ENCODE measurements at regions not wholly inside any gene's neighbourhood (a gene's known extent, or its start where the extent isn't known, plus 50 kb on each side); places are given as distances from the start of the nearest gene placed in this dataset.

DNA sequence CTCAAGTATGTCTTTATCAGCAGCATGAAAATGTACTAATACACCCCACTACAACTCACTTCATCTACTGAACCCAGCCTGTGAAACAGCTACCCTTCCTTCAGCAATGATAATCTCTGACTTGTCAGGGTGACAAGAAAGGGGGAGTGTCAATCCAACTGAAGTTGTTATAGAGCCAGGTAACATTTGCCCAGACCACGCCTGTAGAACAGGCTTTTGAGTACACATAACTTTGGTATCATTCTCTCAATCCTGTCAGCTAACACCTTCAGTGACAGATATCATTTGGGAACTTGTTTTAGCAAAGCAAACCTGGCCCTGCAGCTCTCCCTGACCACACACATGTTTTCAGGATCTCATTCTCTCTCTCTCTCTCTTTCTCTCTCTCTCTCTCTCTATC is 592.2 kb downstream of the SMARCA1 start:
- H3K4me3 ChIP-seq (ENCODE audit: low read length in 2 of 2) = no peak overlapping the region
- H3K27me3 ChIP-seq (ENCODE audit: control insufficient read depth in 1 of 2, insufficient read depth in 2 of 2, low read length in 1 of 2) = no peaks in the 10 kb centered on the region
- H3K4me1 ChIP-seq (ENCODE audit: control insufficient read depth in 1 of 2, insufficient read depth in 2 of 2, low read length in 2 of 2) = no peaks in the 10 kb centered on the region
- intact Hi-C loops (cut with DNase I) = no loop called here
- H3K27ac ChIP-seq (ENCODE audit: low read depth in 1 of 2, low read length in 2 of 2) = no peak overlapping the region
- no peaks in the 10 kb centered on the region for H3K36me3 ChIP-seq (ENCODE audit: control insufficient read depth in 1 of 2, insufficient read depth in 2 of 2, low read length in 1 of 2)
- no peaks in the 10 kb centered on the region for H3K9me3 ChIP-seq (ENCODE audit: control insufficient read depth, low read length)
- 47 to 78% methylated on average over 1 of the region's 1 CpG for WGBS, 2 donors
- DNase-seq (no peak), ATAC-seq (ENCODE audit: low FRiP score) (no peak)

DNA sequence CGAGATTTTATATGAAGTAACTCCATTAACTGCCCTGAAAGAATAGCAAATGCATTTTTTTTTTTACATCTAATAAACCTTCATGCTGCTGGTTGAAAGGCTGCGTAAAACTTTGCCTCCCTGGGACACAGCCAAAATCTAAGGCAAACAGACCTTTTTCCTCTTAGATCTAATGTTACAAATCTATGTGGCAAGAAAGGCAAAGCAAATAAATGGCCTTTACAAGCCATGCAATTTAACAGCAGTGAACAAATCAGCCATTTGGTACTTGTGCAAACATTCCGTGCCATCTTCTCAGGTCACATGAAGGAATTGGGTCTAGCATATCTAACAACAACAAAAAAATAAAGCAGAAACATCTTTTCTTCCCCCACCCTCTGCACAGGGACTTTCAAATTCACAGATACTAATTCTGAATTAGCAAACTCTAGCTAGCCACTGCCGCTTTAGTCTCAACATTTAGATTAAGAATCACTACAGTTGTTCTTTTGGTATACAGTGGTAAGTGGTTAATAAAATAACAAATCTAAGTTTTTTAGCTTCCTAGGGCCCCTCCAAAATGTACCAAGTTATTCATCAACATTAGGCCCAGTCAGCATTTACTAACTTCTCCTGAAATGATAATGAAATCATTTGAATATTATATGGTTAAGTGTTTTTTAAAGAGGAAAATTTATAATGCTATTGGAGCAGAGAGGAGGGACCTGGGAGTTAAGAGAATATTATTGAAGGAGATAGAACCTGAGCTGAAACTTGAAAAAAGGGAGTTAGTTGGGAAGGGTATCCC is 593.8 kb downstream of the SMARCA1 start:
- H3K4me1 ChIP-seq (ENCODE audit: control insufficient read depth in 1 of 2, insufficient read depth in 2 of 2, low read length in 2 of 2) = no peaks in the 10 kb centered on the region
- intact Hi-C loops (cut with DNase I) = no loop called here
- WGBS, 2 donors = 29 to 43% methylated on average over 4 of the region's 4 CpGs
- H3K36me3 ChIP-seq (ENCODE audit: control insufficient read depth in 1 of 2, insufficient read depth in 2 of 2, low read length in 1 of 2) = no peaks in the 10 kb centered on the region
- no peak for ATAC-seq (ENCODE audit: low FRiP score)
- no peaks in the 10 kb centered on the region for H3K9me3 ChIP-seq (ENCODE audit: control insufficient read depth, low read length)
- H3K4me3 ChIP-seq (ENCODE audit: low read length in 2 of 2) = no peak overlapping the region
- DNase-seq = no peak
- H3K27ac ChIP-seq (ENCODE audit: low read depth in 1 of 2, low read length in 2 of 2) = no peak overlapping the region
- H3K27me3 ChIP-seq (ENCODE audit: control insufficient read depth in 1 of 2, insufficient read depth in 2 of 2, low read length in 1 of 2) = no peaks in the 10 kb centered on the region

DNA sequence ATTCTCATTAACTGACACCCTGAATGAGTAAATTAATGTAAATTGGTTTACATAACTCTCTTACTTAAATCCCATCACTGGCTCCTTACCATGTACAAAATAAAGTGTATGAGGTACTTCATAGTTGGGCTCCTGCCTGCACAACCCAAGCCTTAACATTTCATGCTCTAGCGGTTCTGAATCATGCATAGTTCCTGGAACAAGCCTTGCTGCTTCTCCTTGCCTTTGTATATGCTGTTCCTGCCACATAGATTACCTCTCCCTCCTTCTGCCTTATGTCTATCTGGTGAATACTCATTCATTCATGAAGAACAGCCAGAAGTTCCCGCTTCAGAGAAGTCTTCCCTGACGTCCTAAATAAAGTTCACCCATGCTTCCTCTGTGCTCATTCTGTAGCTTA is 594.7 kb downstream of the SMARCA1 start:
- ATAC-seq (ENCODE audit: low FRiP score) (no peak), DNase-seq (no peak)
- Histone ChIP-seq H3K27ac (ENCODE audit: low read depth in 1 of 2, low read length in 2 of 2) (no peak overlapping the region), H3K4me1 (ENCODE audit: control insufficient read depth in 1 of 2, insufficient read depth in 2 of 2, low read length in 2 of 2) (no peaks in the 10 kb centered on the region), H3K9me3 (ENCODE audit: control insufficient read depth, low read length) (no peaks in the 10 kb centered on the region), H3K27me3 (ENCODE audit: control insufficient read depth in 1 of 2, insufficient read depth in 2 of 2, low read length in 1 of 2) (no peaks in the 10 kb centered on the region), H3K4me3 (ENCODE audit: low read length in 2 of 2) (no peak overlapping the region), H3K36me3 (ENCODE audit: control insufficient read depth in 1 of 2, insufficient read depth in 2 of 2, low read length in 1 of 2) (no peaks in the 10 kb centered on the region)
- 18 to 29% methylated on average over 3 of the region's 3 CpGs for WGBS, 2 donors
- intact Hi-C loops (cut with DNase I) = no loop called here

DNA sequence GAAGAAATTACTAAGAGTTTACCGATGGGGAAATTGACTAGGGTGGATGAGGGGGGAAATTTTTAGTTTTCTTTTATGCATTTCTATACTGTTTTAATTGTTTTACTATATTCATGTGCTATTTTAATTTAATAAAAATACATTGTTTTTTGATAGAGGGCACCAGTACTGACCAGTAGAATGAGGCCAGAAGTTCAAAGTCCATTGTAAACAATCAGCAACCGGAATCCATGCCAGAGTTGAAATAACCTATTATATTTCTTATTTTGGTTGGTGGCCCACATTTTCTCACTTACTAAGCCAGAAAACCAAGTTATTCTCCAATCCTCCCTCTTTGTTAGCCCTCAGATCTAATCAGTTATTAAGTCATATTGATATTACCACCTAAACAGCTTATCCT is 595.9 kb downstream of the SMARCA1 start:
- WGBS, 2 donors = 87 to 96% methylated on average over 2 of the region's 2 CpGs
- intact Hi-C loops (cut with DNase I) = no loop called here
- no peak overlapping the region for H3K27ac ChIP-seq (ENCODE audit: low read depth in 1 of 2, low read length in 2 of 2)
- ATAC-seq (ENCODE audit: low FRiP score) (no peak), DNase-seq (no peak)
- no peaks in the 10 kb centered on the region for H3K36me3 ChIP-seq (ENCODE audit: control insufficient read depth in 1 of 2, insufficient read depth in 2 of 2, low read length in 1 of 2)
- no peaks in the 10 kb centered on the region for H3K9me3 ChIP-seq (ENCODE audit: control insufficient read depth, low read length)
- H3K4me3 ChIP-seq (ENCODE audit: low read length in 2 of 2) = no peak overlapping the region
- no peaks in the 10 kb centered on the region for H3K4me1 ChIP-seq (ENCODE audit: control insufficient read depth in 1 of 2, insufficient read depth in 2 of 2, low read length in 2 of 2)
- H3K27me3 ChIP-seq (ENCODE audit: control insufficient read depth in 1 of 2, insufficient read depth in 2 of 2, low read length in 1 of 2) = no peaks in the 10 kb centered on the region

DNA sequence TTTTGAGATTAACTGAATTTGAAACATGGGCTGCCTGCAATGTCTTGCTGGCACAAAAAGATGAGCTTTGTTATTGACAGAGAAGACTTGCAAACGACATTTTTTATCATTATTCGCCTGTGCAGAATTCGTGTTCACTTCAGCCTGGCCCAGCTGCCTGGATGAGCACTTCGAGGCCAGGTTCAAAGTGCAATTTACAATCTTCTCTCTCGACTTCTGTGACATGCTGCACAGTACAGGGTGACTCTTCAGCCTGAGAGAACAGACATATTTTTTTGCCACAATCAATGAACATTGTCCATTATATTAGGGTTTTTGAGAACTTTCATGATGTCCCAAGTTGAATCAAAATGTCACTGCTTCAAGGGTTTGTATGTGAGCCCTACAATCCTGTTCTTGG is 616.5 kb downstream of the SMARCA1 start:
- no peak for DNase-seq
- no peak for ATAC-seq (ENCODE audit: low FRiP score)
- H3K36me3 ChIP-seq (ENCODE audit: control insufficient read depth in 1 of 2, insufficient read depth in 2 of 2, low read length in 1 of 2) = no peaks in the 10 kb centered on the region
- no peaks in the 10 kb centered on the region for H3K4me1 ChIP-seq (ENCODE audit: control insufficient read depth in 1 of 2, insufficient read depth in 2 of 2, low read length in 2 of 2)
- H3K27me3 ChIP-seq (ENCODE audit: control insufficient read depth in 1 of 2, insufficient read depth in 2 of 2, low read length in 1 of 2) = no peaks in the 10 kb centered on the region
- H3K9me3 ChIP-seq (ENCODE audit: control insufficient read depth, low read length) = no peaks in the 10 kb centered on the region
- WGBS, 2 donors = 65 to 90% methylated on average over 5 of the region's 5 CpGs
- no peak overlapping the region for H3K4me3 ChIP-seq (ENCODE audit: low read length in 2 of 2)
- no peak overlapping the region for H3K27ac ChIP-seq (ENCODE audit: low read depth in 1 of 2, low read length in 2 of 2)
- intact Hi-C loops (cut with DNase I) = no loop called here

DNA sequence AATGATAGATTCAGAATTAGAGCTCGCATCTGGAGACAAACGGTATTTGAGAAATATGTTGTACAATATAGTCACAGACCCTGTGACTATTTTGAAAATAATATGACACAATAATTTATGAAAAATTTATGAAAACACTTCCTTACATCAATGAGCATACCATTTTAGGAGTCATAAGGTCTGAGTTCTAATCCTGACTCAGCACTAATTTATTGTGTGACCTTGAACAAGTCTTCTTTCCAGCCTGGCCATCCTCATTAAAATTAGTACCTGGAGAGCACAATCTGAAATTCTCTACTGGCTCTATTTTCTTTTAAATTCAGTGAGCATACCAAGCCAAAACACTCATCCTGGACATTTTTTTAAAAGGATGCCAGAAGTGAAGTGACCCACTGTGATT is 622.3 kb downstream of the SMARCA1 start:
- intact Hi-C loops (cut with DNase I) = no loop called here
- WGBS, 2 donors = 84 to 98% methylated on average over 2 of the region's 2 CpGs
- DNase-seq (no peak), ATAC-seq (ENCODE audit: low FRiP score) (no peak)
- Histone ChIP-seq H3K27me3 (ENCODE audit: control insufficient read depth in 1 of 2, insufficient read depth in 2 of 2, low read length in 1 of 2) (no peaks in the 10 kb centered on the region), H3K4me1 (ENCODE audit: control insufficient read depth in 1 of 2, insufficient read depth in 2 of 2, low read length in 2 of 2) (no peaks in the 10 kb centered on the region), H3K9me3 (ENCODE audit: control insufficient read depth, low read length) (no peaks in the 10 kb centered on the region), H3K4me3 (ENCODE audit: low read length in 2 of 2) (no peak overlapping the region), H3K36me3 (ENCODE audit: control insufficient read depth in 1 of 2, insufficient read depth in 2 of 2, low read length in 1 of 2) (no peaks in the 10 kb centered on the region), H3K27ac (ENCODE audit: low read depth in 1 of 2, low read length in 2 of 2) (no peak overlapping the region)

DNA sequence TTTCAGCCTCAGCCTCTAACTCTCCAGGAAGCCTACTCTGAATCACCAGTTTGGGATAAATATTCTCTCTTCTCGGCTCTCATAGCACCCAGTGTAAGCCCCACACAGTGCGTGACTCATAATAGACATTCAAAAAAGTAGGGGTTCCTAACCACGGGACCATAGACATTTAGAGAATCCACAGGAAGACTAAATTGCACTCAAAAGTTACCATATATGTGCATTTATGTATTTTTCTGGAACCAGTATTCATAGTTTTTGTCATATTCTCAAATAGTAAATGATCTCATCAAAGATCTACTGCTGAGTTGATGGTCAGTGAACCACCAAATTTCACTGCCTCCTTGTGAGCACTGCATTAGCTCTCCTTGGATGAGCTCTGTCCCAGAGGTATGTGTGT is 625.7 kb downstream of the SMARCA1 start:
- no peak for ATAC-seq (ENCODE audit: low FRiP score)
- H3K9me3 ChIP-seq (ENCODE audit: control insufficient read depth, low read length) = no peaks in the 10 kb centered on the region
- no peaks in the 10 kb centered on the region for H3K27me3 ChIP-seq (ENCODE audit: control insufficient read depth in 1 of 2, insufficient read depth in 2 of 2, low read length in 1 of 2)
- no peak overlapping the region for H3K27ac ChIP-seq (ENCODE audit: low read depth in 1 of 2, low read length in 2 of 2)
- no peak overlapping the region for H3K4me3 ChIP-seq (ENCODE audit: low read length in 2 of 2)
- no peaks in the 10 kb centered on the region for H3K36me3 ChIP-seq (ENCODE audit: control insufficient read depth in 1 of 2, insufficient read depth in 2 of 2, low read length in 1 of 2)
- WGBS, 2 donors = 76 to 85% methylated on average over 3 of the region's 3 CpGs
- intact Hi-C loops (cut with DNase I) = no loop called here
- no peak for DNase-seq
- no peaks in the 10 kb centered on the region for H3K4me1 ChIP-seq (ENCODE audit: control insufficient read depth in 1 of 2, insufficient read depth in 2 of 2, low read length in 2 of 2)

DNA sequence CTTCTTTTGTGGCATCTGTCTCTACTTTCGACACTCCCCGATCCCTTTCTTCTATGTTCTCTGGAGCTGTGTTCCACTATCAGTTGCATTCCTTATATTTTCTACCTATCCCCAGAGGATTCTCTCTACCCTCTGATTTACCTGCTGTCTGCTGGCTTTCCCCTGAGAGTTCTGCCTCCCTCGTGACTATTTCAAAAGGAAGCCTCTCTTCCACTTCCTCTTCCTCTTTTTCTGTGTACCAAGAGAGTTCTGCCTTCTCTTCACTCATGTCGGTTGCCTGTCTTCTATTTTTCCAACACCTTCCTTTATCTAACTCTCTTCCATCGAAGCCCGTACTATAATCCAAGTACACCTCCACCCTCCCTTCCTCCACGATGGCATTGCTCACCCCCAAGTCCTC is 631.7 kb downstream of the SMARCA1 start:
- H3K4me3 ChIP-seq (ENCODE audit: low read length in 2 of 2) = no peak overlapping the region
- intact Hi-C loops (cut with DNase I) = no loop called here
- no peaks in the 10 kb centered on the region for H3K9me3 ChIP-seq (ENCODE audit: control insufficient read depth, low read length)
- ATAC-seq (ENCODE audit: low FRiP score) (no peak), DNase-seq (no peak)
- no peaks in the 10 kb centered on the region for H3K4me1 ChIP-seq (ENCODE audit: control insufficient read depth in 1 of 2, insufficient read depth in 2 of 2, low read length in 2 of 2)
- no peaks in the 10 kb centered on the region for H3K36me3 ChIP-seq (ENCODE audit: control insufficient read depth in 1 of 2, insufficient read depth in 2 of 2, low read length in 1 of 2)
- H3K27ac ChIP-seq (ENCODE audit: low read depth in 1 of 2, low read length in 2 of 2) = no peak overlapping the region
- WGBS, 2 donors = 79 to 89% methylated on average over 7 of the region's 7 CpGs
- H3K27me3 ChIP-seq (ENCODE audit: control insufficient read depth in 1 of 2, insufficient read depth in 2 of 2, low read length in 1 of 2) = no peaks in the 10 kb centered on the region

DNA sequence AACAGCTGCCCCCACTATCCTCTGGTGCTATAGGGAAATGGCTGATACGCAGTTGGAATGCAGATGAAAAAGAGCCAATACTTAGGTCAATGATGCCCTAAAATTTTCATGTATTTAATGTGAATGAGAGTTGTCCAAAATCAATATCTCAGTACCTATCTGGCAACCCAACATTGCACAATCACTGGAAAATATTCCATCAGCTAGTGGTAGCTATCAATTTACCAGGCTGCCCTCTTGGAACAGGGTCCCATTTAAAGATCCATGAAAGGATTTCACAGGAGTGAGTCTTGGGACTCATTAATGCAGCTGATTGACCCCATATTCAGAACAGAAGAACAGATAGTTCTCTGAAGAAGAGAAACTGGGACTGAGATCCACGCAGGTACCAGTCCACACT is 638.9 kb downstream of the SMARCA1 start:
- H3K4me3 ChIP-seq (ENCODE audit: low read length in 2 of 2) = no peak overlapping the region
- no peak overlapping the region for H3K27ac ChIP-seq (ENCODE audit: low read depth in 1 of 2, low read length in 2 of 2)
- WGBS, 2 donors = 78 to 98% methylated on average over 2 of the region's 2 CpGs
- intact Hi-C loops (cut with DNase I) = no loop called here
- H3K27me3 ChIP-seq (ENCODE audit: control insufficient read depth in 1 of 2, insufficient read depth in 2 of 2, low read length in 1 of 2) = no peaks in the 10 kb centered on the region
- H3K36me3 ChIP-seq (ENCODE audit: control insufficient read depth in 1 of 2, insufficient read depth in 2 of 2, low read length in 1 of 2) = no peaks in the 10 kb centered on the region
- ATAC-seq (ENCODE audit: low FRiP score) (no peak), DNase-seq (no peak)
- H3K9me3 ChIP-seq (ENCODE audit: control insufficient read depth, low read length) = no peaks in the 10 kb centered on the region
- H3K4me1 ChIP-seq (ENCODE audit: control insufficient read depth in 1 of 2, insufficient read depth in 2 of 2, low read length in 2 of 2) = no peaks in the 10 kb centered on the region

Measured in aorta (tissue), 5 donors.